H1 (cell line): ENCODE measurements at regions not wholly inside any gene's neighbourhood (a gene's known extent, or its start where the extent isn't known, plus 50 kb on each side); places are given as distances from the start of the nearest gene placed in this dataset.

Experiments
- CTCF ChIA-PET: fragments of 300-600 bp; sonication (Branson Sonifier 250); formaldehyde crosslinking; loops from one replicate; lab custom pipeline; 2021; ENCODE audit not compliant: partially characterized antibody; lab: Charles Lee
- POLR2A ChIA-PET: fragments of 300-600 bp; sonication (Branson Sonifier 250); formaldehyde crosslinking; loops from one replicate; lab custom pipeline; 2021; ENCODE audit warnings: inconsistent platforms; ENCODE audit not compliant: partially characterized antibody; lab: Charles Lee
- DNase-seq, 2 experiments: peaks; one replicate each; pipeline versions ENCODE4 v3.0.0 to v3.0.0-alpha.2; 2010 to 2022; ENCODE audit warnings: low spot score in 2 of 2, low read depth in 1 of 2, mixed read lengths in 1 of 2
- FAIRE-seq: peaks from 2 replicates; lab custom pipeline; 2011; peaks lifted over from hg19 to GRCh38; lab: Jason Lieb, UNC
- H2AFZ ChIP-seq: 2 replicates; pipeline ENCODE4 v1.8.1; 2012; ENCODE audit warnings: low read length, inconsistent platforms
- H2AK5ac ChIP-seq: 2 replicates; pipeline ENCODE4 v1.6.1; 2013; ENCODE audit warnings: low read depth, low read length
- H2BK120ac ChIP-seq: replicated peaks from 2 replicates; pipeline ENCODE3; 2013; ENCODE audit warnings: low read depth, low read length, inconsistent platforms
- H2BK12ac ChIP-seq: 2 replicates; pipeline ENCODE4 v1.6.1; 2013; ENCODE audit warnings: low read depth, low read length
- H2BK15ac ChIP-seq: 2 replicates; pipeline ENCODE4 v1.6.1; 2013; ENCODE audit warnings: low read length
- H2BK20ac ChIP-seq: 2 replicates; pipeline ENCODE4 v1.6.1; 2013; ENCODE audit warnings: low read length
- H2BK5ac ChIP-seq: 2 replicates; pipeline ENCODE4 v1.6.1; 2013; ENCODE audit warnings: low read depth, low read length
- H3K14ac ChIP-seq: 2 replicates; pipeline ENCODE4 v1.6.1; 2013; ENCODE audit warnings: inconsistent platforms; ENCODE audit not compliant: insufficient read length
- H3K18ac ChIP-seq: 2 replicates; pipeline ENCODE4 v1.6.1; 2013; ENCODE audit warnings: low read length; ENCODE audit errors: extremely low read depth
- H3K23ac ChIP-seq: 2 replicates; pipeline ENCODE4 v1.6.1; 2013; ENCODE audit warnings: inconsistent platforms; ENCODE audit not compliant: insufficient read length
- H3K23me2 ChIP-seq: 2 replicates; pipeline ENCODE4 v1.6.1; 2013; ENCODE audit warnings: low read depth, low read length
- H3K27ac ChIP-seq: 2 replicates; pipeline ENCODE4 v1.6.1; 2011; ENCODE audit warnings: low read depth, low read length, inconsistent platforms
- H3K27me3 ChIP-seq, 4 experiments: replicated peaks in 1 of 4; 1 replicate in 1 of 4; 2 replicates in 3 of 4; pipeline versions ENCODE4 v1.6.1 to v1.8.1; 2011 to 2013; ENCODE audit warnings: low read length in 3 of 4, mild to moderate bottlenecking in 3 of 4, inconsistent platforms in 2 of 4, mixed read lengths in 2 of 4, moderate library complexity in 1 of 4; ENCODE audit not compliant: control insufficient read depth in 3 of 4, insufficient read depth in 3 of 4; ENCODE audit errors: extremely low read depth in 1 of 4
- H3K36me3 ChIP-seq, 4 experiments: 2 replicates each; pipeline versions ENCODE4 v1.6.1 to v1.8.1; 2011 to 2013; ENCODE audit warnings: mild to moderate bottlenecking in 4 of 4, low read length in 3 of 4, moderate library complexity in 2 of 4, control low read depth in 1 of 4, inconsistent platforms in 1 of 4; ENCODE audit not compliant: insufficient read depth in 4 of 4, control insufficient read depth in 2 of 4
- H3K4ac ChIP-seq: replicated peaks from 2 replicates; pipeline ENCODE3; 2013; ENCODE audit warnings: low read length, low read depth, mixed read lengths, inconsistent platforms; ENCODE audit not compliant: insufficient read length
- H3K4me1 ChIP-seq, 4 experiments: replicated peaks in 1 of 4; 1 replicate in 1 of 4; 2 replicates in 3 of 4; pipeline versions ENCODE4 v1.6.1 to v1.8.1; 2011 to 2013; ENCODE audit warnings: low read length in 3 of 4, inconsistent platforms in 2 of 4, mixed read lengths in 1 of 4; ENCODE audit not compliant: insufficient read depth in 4 of 4, control insufficient read depth in 3 of 4
- H3K4me2 ChIP-seq, 2 experiments: 2 replicates each; pipeline versions ENCODE4 v1.6.1 to v1.8.1; 2011 to 2013; ENCODE audit warnings: low read depth in 2 of 2, low read length in 2 of 2, control low read depth in 1 of 2, inconsistent platforms in 1 of 2, mild to moderate bottlenecking in 1 of 2; ENCODE audit not compliant: insufficient read depth in 1 of 2
- H3K4me3 ChIP-seq, 4 experiments: fragments of 200-600, 300-600 bp in 1 of 4; sonication (generic), shearing (Covaris generic), sonication (Bioruptor Twin) in 1 of 4; 2 replicates each; pipeline versions ENCODE4 v1.5.1 to v1.8.1; 2011 to 2016; ENCODE audit warnings: low read length in 4 of 4, low read depth in 3 of 4, control low read depth in 2 of 4, inconsistent platforms in 2 of 4, mild to moderate bottlenecking in 2 of 4, mixed read lengths in 1 of 4, moderate library complexity in 1 of 4; ENCODE audit not compliant: insufficient read depth in 2 of 4; ENCODE audit errors: extremely low read depth in 1 of 4
- H3K56ac ChIP-seq: replicated peaks from 2 replicates; pipeline ENCODE3; 2013; ENCODE audit warnings: low read depth, mild to moderate bottlenecking, mixed read lengths, low read length, inconsistent platforms; ENCODE audit not compliant: insufficient read length
- H3K79me1 ChIP-seq: 2 replicates; pipeline ENCODE4 v1.6.1; 2013; ENCODE audit warnings: low read depth, low read length, control low read depth
- H3K79me2 ChIP-seq, 2 experiments: 2 replicates each; pipeline versions ENCODE4 v1.6.1 to v1.8.1; 2012 to 2013; ENCODE audit warnings: low read length in 2 of 2, mild to moderate bottlenecking in 2 of 2, inconsistent platforms in 1 of 2; ENCODE audit not compliant: insufficient read depth in 2 of 2, control insufficient read depth in 1 of 2
- H3K9ac ChIP-seq, 4 experiments: replicated peaks in 1 of 4; 1 replicate in 1 of 4; 2 replicates in 3 of 4; pipeline versions ENCODE4 v1.6.1 to v1.8.1; 2011 to 2013; ENCODE audit warnings: low read depth in 3 of 4, low read length in 3 of 4, control low read depth in 2 of 4, mild to moderate bottlenecking in 2 of 4, moderate library complexity in 2 of 4, inconsistent platforms in 1 of 4; ENCODE audit errors: extremely low read depth in 1 of 4
- H3K9me3 ChIP-seq, 2 experiments: 2 replicates each; pipeline versions ENCODE4 v1.6.1 to v1.8.1; 2012 to 2013; ENCODE audit warnings: mild to moderate bottlenecking in 2 of 2, moderate library complexity in 2 of 2, control low read depth in 1 of 2, inconsistent platforms in 1 of 2, low read depth in 1 of 2, low read length in 1 of 2, mixed read lengths in 1 of 2; ENCODE audit not compliant: insufficient read depth in 2 of 2
- H4K20me1 ChIP-seq, 2 experiments: replicated peaks in 1 of 2; 2 replicates each; pipeline versions ENCODE3 to v1.8.1; 2011 to 2013; ENCODE audit warnings: inconsistent platforms in 2 of 2, low read length in 2 of 2, mild to moderate bottlenecking in 1 of 2; ENCODE audit not compliant: insufficient read depth in 2 of 2, control insufficient read depth in 1 of 2
- H4K5ac ChIP-seq: 2 replicates; pipeline ENCODE4 v1.6.1; 2013; ENCODE audit warnings: low read length, low read depth, mixed read lengths, inconsistent platforms; ENCODE audit not compliant: insufficient read length
- H4K8ac ChIP-seq: 2 replicates; pipeline ENCODE4 v1.8.0; 2013; ENCODE audit warnings: mild to moderate bottlenecking, moderate library complexity, low read length, inconsistent platforms; ENCODE audit not compliant: insufficient read depth; ENCODE audit errors: extremely low read depth
- H4K91ac ChIP-seq: replicated peaks from 2 replicates; pipeline ENCODE3; 2013; ENCODE audit warnings: low read length, mixed read lengths, inconsistent platforms; ENCODE audit not compliant: insufficient read length
- RXRA ChIP-seq: IDR thresholded peaks from 2 replicates; pipeline ENCODE4 v1.6.1; 2011; ENCODE audit warnings: low read depth, mild to moderate bottlenecking, low read length, moderate library complexity; ENCODE audit not compliant: insufficient read depth
- TAF7 ChIP-seq: optimal IDR thresholded peaks from 2 replicates; pipeline ENCODE3; 2011; ENCODE audit warnings: low read depth, mild to moderate bottlenecking, inconsistent platforms, low read length, moderate library complexity, borderline replicate concordance
- WGBS, 2 experiments: shearing (Covaris generic) in 1 of 2; methylation state at CpG; one replicate each; pipeline versions ENCODE4 v1.1.6 to v1.1.7; 2013 to 2015; ENCODE audit warnings: low lambda C conversion rate in 2 of 2, mixed read lengths in 2 of 2, inconsistent platforms in 1 of 2, low coverage in 1 of 2, missing lambda C conversion rate in 1 of 2; ENCODE audit not compliant: insufficient replicate concordance in 2 of 2, insufficient coverage in 1 of 2, insufficient read length in 1 of 2; ENCODE audit errors: extremely low coverage in 1 of 2, missing lambda C conversion rate in 1 of 2; 5-methylcytosine and 5-hydroxymethylcytosine counted together

DNA sequence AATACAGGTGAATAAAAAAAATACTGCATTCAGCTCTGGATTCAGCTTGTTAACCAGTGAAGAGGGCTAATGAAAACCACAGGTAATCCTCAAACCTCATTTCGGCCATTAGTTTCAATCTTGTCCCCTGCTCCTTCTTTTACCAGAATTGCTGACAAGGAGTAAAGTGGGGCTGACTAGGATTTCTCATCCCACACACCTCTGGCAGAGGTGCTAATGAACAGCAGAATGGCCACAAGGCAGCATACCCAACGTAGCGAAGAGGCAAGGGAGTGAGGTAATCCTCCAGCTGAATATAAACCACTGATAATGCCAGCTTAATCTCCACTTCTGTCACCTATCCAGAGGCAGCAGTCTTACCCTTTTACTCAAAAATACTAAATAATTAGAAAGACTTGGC lies 248.8 kb upstream of the CDIN1 start:
- no peak overlapping the region for H3K18ac ChIP-seq
- 97% methylated on average over 3 of the region's 3 CpGs; no CpG with 5 or more reads in 1 of the 2 experiments for WGBS, 2 experiments
- POLR2A ChIA-PET, result no interaction called here
- H2BK12ac ChIP-seq, result no peak overlapping the region
- H2BK5ac ChIP-seq, result no peak overlapping the region
- no peak for FAIRE-seq
- H3K4me2 ChIP-seq, result no peak overlapping the region
- H2AK5ac ChIP-seq, result no peak overlapping the region
- H3K36me3 ChIP-seq, result no peaks in the 10 kb centered on the region
- TF ChIP-seq RXRA (no peak), TAF7 (no peak)
- no peak overlapping the region for H3K14ac ChIP-seq
- H3K4me3 ChIP-seq, result no peak overlapping the region
- no peaks in the 10 kb centered on the region for H3K9me3 ChIP-seq
- no peak overlapping the region for H4K8ac ChIP-seq
- no peak for DNase-seq
- no peak overlapping the region for H4K5ac ChIP-seq
- no peaks in the 10 kb centered on the region for H3K79me2 ChIP-seq
- no peaks in the 10 kb centered on the region for H3K79me1 ChIP-seq
- H3K4ac ChIP-seq, result no peak overlapping the region
- H3K23me2 ChIP-seq, result no peaks in the 10 kb centered on the region; the same call in 1 of the 2 replicates
- H4K91ac ChIP-seq, result no peak overlapping the region
- H3K27me3 ChIP-seq, result no peaks in the 10 kb centered on the region
- H2BK120ac ChIP-seq, result no peak overlapping the region
- H3K23ac ChIP-seq, result no peak overlapping the region
- H4K20me1 ChIP-seq, result no peaks in the 10 kb centered on the region
- H3K4me1 ChIP-seq, result no peaks in the 10 kb centered on the region; a peak in 1 of 7 replicates
- H3K27ac ChIP-seq, result no peak overlapping the region
- no peak overlapping the region for H2BK15ac ChIP-seq
- CTCF ChIA-PET, result interaction anchor here (0.7 kb wide), 1 partner anchor 205 kb away, joined by 3 read pairs; no protein-coding TSS in a partner anchor
- no peak overlapping the region for H3K56ac ChIP-seq
- H3K9ac ChIP-seq, result no peak overlapping the region
- H2AFZ ChIP-seq, result no peak overlapping the region
- H2BK20ac ChIP-seq, result no peak overlapping the region
